PC-3 (cell line): ENCODE measurements at regions not wholly inside any gene's neighbourhood (a gene's known extent, or its start where the extent isn't known, plus 50 kb on each side); places are given as distances from the start of the nearest gene placed in this dataset.

ENCODE experiments used
- ATAC-seq: fragments of 200-7000 bp; cut with Tn5 transposase; 2 replicates; pipeline ENCODE4 v1.9.1; 2020; ENCODE audit warnings: mild to moderate bottlenecking, moderate library complexity
- BruUV-seq: library from RNA; stranded (reverse); fragments of 400-500 nt; replicated peaks from 2 replicates; lab custom pipeline; 2021; lab: Mats Ljungman, UMichigan
- CTCF ChIA-PET: fragments of 300-600 bp; sonication (Branson Sonifier 250); formaldehyde crosslinking; loops from one replicate; lab custom pipeline; 2022; ENCODE audit warnings: antibody characterized with exemption; lab: Charles Lee
- POLR2A ChIA-PET: fragments of 300-600 bp; sonication (Branson Sonifier 250); formaldehyde crosslinking; loops from one replicate; lab custom pipeline; 2022; ENCODE audit warnings: antibody characterized with exemption; ENCODE audit not compliant: unreplicated experiment; lab: Charles Lee
- DNase-seq: peaks from one replicate; pipeline ENCODE4 v3.0.0-alpha.2; 2015
- H2AFZ ChIP-seq: fragments of 300-600 bp; sonication (generic); 2 replicates; pipeline ENCODE4 v1.6.0; 2016; ENCODE audit warnings: antibody characterized with exemption, low read length
- H3F3A ChIP-seq: fragments of 300-600 bp; sonication (generic); one replicate; pipeline ENCODE4 v1.6.0; 2017; ENCODE audit warnings: antibody characterized with exemption, low read length, control low read depth, mild to moderate bottlenecking; ENCODE audit not compliant: unreplicated experiment
- H3K27ac ChIP-seq: fragments of 300-600 bp; sonication (generic); 2 replicates; pipeline ENCODE4 v1.5.1; 2016; ENCODE audit warnings: mild to moderate bottlenecking, low read length
- H3K27me3 ChIP-seq: fragments of 300-600 bp; sonication (generic); 2 replicates; pipeline ENCODE4 v1.6.1; 2016; ENCODE audit warnings: low read length, mixed read lengths
- H3K36me3 ChIP-seq: fragments of 300-600 bp; sonication (generic); 2 replicates; pipeline ENCODE4 v1.6.1; 2016; ENCODE audit warnings: low read depth, mixed run types, low read length, mixed read lengths
- H3K4me1 ChIP-seq: fragments of 300-600 bp; sonication (generic); 2 replicates; pipeline ENCODE4 v1.5.1; 2016; ENCODE audit warnings: low read length; ENCODE audit not compliant: insufficient read depth
- H3K4me2 ChIP-seq: fragments of 300-600 bp; sonication (generic); 2 replicates; pipeline ENCODE4 v1.6.0; 2016; ENCODE audit warnings: low read length
- H3K4me3 ChIP-seq: fragments of 300-600 bp; sonication (generic); 2 replicates; pipeline ENCODE4 v1.5.1; 2016; ENCODE audit warnings: mild to moderate bottlenecking, low read length, mixed read lengths
- H3K79me2 ChIP-seq: fragments of 300-600 bp; sonication (generic); 2 replicates; pipeline ENCODE4 v1.6.1; 2017; ENCODE audit warnings: low read length, mixed read lengths
- H3K9ac ChIP-seq: fragments of 300-600 bp; sonication (generic); 2 replicates; pipeline ENCODE4 v1.6.0; 2016; ENCODE audit warnings: mild to moderate bottlenecking, low read length
- H3K9me2 ChIP-seq: fragments of 300-600 bp; sonication (generic); replicated peaks from 2 replicates; pipeline ENCODE4 v1.6.1; 2016; ENCODE audit warnings: mixed run types, low read length, mixed read lengths
- H3K9me3 ChIP-seq: fragments of 300-600 bp; sonication (generic); 2 replicates; pipeline ENCODE4 v1.6.1; 2016; ENCODE audit warnings: low read length, mixed read lengths
- H4K20me1 ChIP-seq: fragments of 300-600 bp; sonication (generic); 2 replicates; pipeline ENCODE4 v1.6.1; 2016; ENCODE audit warnings: low read length, mixed read lengths
- EZH2 ChIP-seq: fragments of 300-600 bp; sonication (generic); IDR thresholded peaks from one replicate; pipeline ENCODE4 v1.6.1; 2017; ENCODE audit warnings: antibody characterized with exemption, mild to moderate bottlenecking, low read length; ENCODE audit not compliant: unreplicated experiment
- EZH2phosphoT487 ChIP-seq: fragments of 300-600 bp; sonication (generic); IDR thresholded peaks from 2 replicates; pipeline ENCODE4 v1.6.1; 2018; ENCODE audit warnings: mild to moderate bottlenecking, antibody characterized with exemption, low read length, borderline replicate concordance
- intact Hi-C: fragments of 100-400 bp; cut with micrococcal nuclease; formaldehyde crosslinking; loops from 2 replicates; pipeline ENCODE4 v1.9.0; 2023
- TF ChIP-seq, protein P1 (sequence below): fragments of 300-600 bp; sonication (generic); conservative IDR thresholded peaks from 2 replicates; pipeline ENCODE4 v1.5.1; 2017; ENCODE audit warnings: antibody characterized with exemption, low read depth, mild to moderate bottlenecking, low read length

DNA sequence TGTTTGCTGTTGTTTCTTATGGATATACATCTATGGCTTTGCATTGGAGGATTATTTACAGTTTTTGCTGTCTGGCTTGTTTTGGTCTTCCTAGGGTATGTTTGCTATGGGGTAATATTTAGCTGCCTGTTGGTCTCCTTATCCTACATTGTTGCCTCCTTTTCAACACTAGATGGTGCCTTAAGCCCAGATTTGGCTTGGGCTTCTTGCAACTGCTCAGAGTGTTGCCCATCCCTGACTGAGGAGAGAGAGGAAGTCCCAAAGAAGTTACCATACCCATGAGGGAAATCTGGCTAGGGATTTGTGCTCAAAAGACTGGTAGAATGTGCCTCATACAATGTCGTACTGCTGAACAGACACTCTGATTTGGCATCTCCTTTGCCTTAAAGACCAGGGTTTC lies 94.6 kb upstream of the MUCL1 start:
- Histone ChIP-seq H3K4me1 (no peaks in the 10 kb centered on the region), H3K4me3 (no peak overlapping the region), H4K20me1 (no peaks in the 10 kb centered on the region), H3K27ac (no peak overlapping the region), H3K9ac (no peak overlapping the region), H3K9me2 (no peaks in the 10 kb centered on the region), H3K4me2 (no peak overlapping the region), H3F3A (no peaks in the 10 kb centered on the region), H3K36me3 (no peaks in the 10 kb centered on the region), H3K27me3 (peaks cover 28% of the 10 kb centered on the region), H3K79me2 (no peaks in the 10 kb centered on the region), H3K9me3 (no peaks in the 10 kb centered on the region), H2AFZ (no peak overlapping the region)
- DNase-seq (peak; percentile 73), ATAC-seq (peak; percentile 92)
- TF ChIP-seq EZH2 (no peak), EZH2phosphoT487 (no peak)
- TF ChIP-seq, protein P1, sequence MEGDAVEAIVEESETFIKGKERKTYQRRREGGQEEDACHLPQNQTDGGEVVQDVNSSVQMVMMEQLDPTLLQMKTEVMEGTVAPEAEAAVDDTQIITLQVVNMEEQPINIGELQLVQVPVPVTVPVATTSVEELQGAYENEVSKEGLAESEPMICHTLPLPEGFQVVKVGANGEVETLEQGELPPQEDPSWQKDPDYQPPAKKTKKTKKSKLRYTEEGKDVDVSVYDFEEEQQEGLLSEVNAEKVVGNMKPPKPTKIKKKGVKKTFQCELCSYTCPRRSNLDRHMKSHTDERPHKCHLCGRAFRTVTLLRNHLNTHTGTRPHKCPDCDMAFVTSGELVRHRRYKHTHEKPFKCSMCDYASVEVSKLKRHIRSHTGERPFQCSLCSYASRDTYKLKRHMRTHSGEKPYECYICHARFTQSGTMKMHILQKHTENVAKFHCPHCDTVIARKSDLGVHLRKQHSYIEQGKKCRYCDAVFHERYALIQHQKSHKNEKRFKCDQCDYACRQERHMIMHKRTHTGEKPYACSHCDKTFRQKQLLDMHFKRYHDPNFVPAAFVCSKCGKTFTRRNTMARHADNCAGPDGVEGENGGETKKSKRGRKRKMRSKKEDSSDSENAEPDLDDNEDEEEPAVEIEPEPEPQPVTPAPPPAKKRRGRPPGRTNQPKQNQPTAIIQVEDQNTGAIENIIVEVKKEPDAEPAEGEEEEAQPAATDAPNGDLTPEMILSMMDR: peak; percentile 80
- intact Hi-C loops: loop anchor here (1.0 to 2.0 kb wide), 2 partner anchors 95 to 199 kb away; partner anchors contain the start of gene MUCL1
- CTCF ChIA-PET: interaction anchor here (0.6 to 1.2 kb wide), 4 partner anchors 94 to 200 kb away, joined by 3 to 8 read pairs (median 3); partner anchors contain the start of gene MUCL1
- no TSS peak for BruUV-seq
- POLR2A ChIA-PET: no interaction called here

DNA sequence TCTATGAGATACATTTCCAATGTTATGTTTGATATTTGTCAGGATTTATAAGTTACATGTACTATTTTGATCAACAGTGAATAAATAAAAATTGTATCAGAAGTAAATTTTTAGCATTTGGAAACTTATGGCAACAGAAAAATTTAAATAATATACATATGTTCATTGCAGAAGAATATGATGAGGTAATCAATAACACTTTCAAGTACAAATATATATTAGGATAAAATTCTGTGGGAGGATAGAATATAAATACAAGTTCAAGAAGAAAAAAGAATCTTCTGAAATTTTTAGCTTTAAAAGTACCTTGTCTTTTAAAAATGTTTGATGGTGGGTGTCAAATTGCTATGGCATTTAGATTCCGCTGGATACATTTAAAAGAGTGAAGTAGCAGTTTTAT lies 102.8 kb upstream of the MUCL1 start:
- Histone ChIP-seq H3K4me2 (no peak overlapping the region), H3F3A (no peaks in the 10 kb centered on the region), H3K27me3 (peaks cover 32% of the 10 kb centered on the region), H3K4me1 (no peaks in the 10 kb centered on the region), H2AFZ (no peak overlapping the region), H4K20me1 (no peaks in the 10 kb centered on the region), H3K9ac (no peak overlapping the region), H3K9me2 (no peaks in the 10 kb centered on the region), H3K4me3 (no peak overlapping the region), H3K79me2 (no peaks in the 10 kb centered on the region), H3K27ac (no peak overlapping the region), H3K9me3 (no peaks in the 10 kb centered on the region), H3K36me3 (no peaks in the 10 kb centered on the region)
- ChIA-PET CTCF (no interaction called here), POLR2A (no interaction called here)
- DNase-seq (no peak), ATAC-seq (no peak)
- BruUV-seq: no TSS peak
- intact Hi-C loops: no loop called here
- TF ChIP-seq EZH2phosphoT487: no peak
- TF ChIP-seq, protein P1: no peak
- no peak for TF ChIP-seq EZH2

DNA sequence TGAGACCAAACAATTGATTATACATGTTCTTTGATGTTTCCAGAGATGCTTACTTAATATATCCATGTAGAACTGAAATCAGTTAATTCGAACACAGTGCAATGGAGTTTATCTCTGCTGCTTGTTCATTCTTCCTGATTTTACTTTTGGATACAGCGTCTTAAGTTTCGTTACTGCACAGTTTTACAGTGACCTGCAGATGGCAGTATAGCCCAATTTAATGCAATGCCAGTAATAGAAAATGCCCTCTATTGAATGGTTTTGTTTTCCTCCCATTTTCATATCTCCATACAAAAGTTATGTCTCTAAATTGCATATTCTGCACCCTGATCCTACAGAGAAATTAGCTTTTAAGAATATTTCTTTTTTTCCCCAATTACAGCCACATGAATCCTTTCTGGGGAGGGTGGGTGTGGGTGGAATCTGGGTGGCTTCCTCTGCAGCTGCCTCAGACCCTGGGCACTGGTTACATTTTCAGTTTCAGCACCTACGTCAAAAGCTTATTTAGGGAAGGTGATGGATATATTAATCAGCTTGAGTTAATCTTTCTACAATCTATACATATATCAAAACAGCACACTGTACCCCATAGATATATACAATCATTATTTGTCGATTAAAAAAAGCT lies 101.1 kb upstream of the DCD start:
- ATAC-seq (peak; percentile 73), DNase-seq (peak; percentile 65)
- intact Hi-C loops: loop anchor here (1.0 kb wide), 3 partner anchors 105 to 394 kb away; partner anchors contain the start of gene MUCL1
- no peak overlapping the region for H3K4me3 ChIP-seq
- H3K4me1 ChIP-seq: no peaks in the 10 kb centered on the region
- no peaks in the 10 kb centered on the region for H3K9me2 ChIP-seq
- H3F3A ChIP-seq: no peaks in the 10 kb centered on the region
- ChIA-PET CTCF (interaction anchor here (1.1 kb wide), 1 partner anchor 244 kb away, joined by 3 read pairs; no protein-coding TSS in a partner anchor), POLR2A (no interaction called here)
- H3K9ac ChIP-seq: no peak overlapping the region
- no peaks in the 10 kb centered on the region for H3K79me2 ChIP-seq
- H3K4me2 ChIP-seq: no peak overlapping the region
- H3K9me3 ChIP-seq: no peaks in the 10 kb centered on the region
- H2AFZ ChIP-seq: no peak overlapping the region
- no TSS peak for BruUV-seq
- no peaks in the 10 kb centered on the region for H4K20me1 ChIP-seq
- H3K36me3 ChIP-seq: no peaks in the 10 kb centered on the region
- TF ChIP-seq, protein P1: peak; percentile 88
- no peak for TF ChIP-seq EZH2
- peaks cover 12% of the 10 kb centered on the region; the same call in 1 of the 2 replicates for H3K27me3 ChIP-seq
- no peak overlapping the region for H3K27ac ChIP-seq
